ENCODE measurements at regions not wholly inside any gene's neighbourhood (a gene's known extent, or its start where the extent isn't known, plus 50 kb on each side); places are given as distances from the start of the nearest gene placed in this dataset.

DNA sequence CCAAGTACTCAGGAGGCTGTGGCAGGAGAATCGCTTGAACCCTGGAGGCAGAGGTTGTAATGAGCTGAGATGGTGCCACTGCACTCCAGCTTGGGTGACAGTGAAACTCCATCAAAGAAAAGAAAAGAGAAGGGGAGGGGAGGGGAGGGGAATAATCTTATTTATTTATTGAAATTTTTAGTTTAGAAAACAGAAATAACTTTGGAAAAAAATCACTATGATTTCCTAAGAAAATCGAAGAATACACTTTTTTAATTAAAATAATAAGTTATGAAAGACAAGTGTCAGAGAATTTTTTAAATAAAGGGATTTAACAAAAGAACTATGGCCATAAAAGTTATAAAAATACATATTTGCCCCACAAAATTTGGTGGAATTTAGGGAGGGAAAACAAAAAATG, 836.9 kb upstream of the HS3ST1 start:
- no peak for DNase-seq

- no peak for DNase-seq
Observed at GRCh38 chr4:12260453-12260852, 831.8 kb upstream of the HS3ST1 start.

DNA sequence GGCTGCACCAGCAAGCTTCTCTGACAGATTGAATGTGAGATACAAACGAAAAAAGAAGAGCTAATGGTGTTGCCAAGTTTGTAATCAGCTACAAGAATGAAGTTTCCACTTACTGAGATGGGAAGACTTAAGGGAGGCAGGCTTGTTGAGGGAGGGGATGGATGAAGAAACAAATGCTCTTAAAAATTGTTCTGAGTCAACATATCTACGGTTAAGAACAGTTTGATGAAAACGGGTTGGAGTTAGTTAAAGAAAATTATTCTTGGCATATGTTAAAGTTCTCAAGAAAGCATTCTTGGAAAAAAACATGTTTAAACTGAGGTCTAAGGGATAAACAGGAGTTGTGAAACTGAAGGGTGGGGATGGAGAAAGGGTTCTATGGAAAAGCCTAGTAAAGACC, 816.3 kb upstream of the HS3ST1 start:
- DNase-seq: no peak

DNA sequence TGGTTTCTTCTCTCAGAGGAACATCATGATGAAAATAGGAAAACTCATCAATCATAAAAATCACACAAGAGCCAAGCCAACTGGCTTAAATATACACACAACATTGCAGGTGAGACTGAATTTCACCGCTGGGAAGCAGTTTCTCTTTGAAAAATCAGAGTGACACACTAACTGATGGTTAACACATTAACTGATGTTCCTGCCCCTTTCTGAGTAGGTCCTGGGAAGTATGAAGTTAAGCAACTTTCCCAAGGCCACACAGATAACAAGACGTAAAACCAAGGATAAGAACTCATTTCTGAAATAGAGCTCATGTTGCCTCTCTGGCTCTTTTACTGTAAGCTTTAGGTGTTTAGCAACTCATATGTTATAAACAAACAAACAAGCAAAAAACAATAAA, 813.7 kb upstream of the HS3ST1 start:
- no peak for DNase-seq

DNA sequence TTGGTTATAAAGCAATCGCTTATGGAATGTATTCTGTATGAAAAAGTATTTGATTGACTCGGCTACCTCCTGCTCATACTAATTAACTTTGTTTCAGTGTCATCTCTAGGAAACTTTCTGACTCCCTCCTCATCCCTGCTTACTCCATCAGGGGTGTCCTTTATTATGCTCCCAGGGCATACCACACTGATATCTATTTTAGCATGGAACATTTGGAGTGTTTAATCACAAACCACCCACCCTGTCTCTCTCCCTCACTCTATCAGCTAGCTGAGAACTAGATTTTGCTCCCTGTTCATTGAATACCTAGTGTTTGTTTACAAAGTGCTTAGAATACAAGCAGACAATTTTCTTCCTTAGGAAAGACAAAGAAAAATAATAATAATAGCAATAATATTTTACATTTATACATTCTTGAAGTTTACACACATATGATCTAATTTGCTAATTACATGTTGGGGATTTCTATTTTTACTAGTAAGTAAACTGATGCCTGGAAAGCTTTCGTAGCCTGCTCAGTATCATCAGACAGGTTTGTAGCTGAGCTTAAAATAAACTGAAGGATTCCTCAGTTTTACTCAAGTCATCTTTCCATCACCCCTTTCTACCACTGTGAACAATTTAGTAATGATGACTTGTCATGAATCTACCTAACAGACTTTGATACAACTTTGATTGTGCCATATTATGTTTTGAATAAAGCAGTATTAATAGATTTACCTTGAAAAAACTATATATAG, 811.4 kb upstream of the HS3ST1 start:
- no peak for DNase-seq

GRCh38 chr4:12231098-12231497, 802.4 kb upstream of the HS3ST1 start:
- DNase-seq: no peak

- DNase-seq: peak; percentile 55
Observed at GRCh38 chr4:12221031-12221430, 792.3 kb upstream of the HS3ST1 start.

DNA sequence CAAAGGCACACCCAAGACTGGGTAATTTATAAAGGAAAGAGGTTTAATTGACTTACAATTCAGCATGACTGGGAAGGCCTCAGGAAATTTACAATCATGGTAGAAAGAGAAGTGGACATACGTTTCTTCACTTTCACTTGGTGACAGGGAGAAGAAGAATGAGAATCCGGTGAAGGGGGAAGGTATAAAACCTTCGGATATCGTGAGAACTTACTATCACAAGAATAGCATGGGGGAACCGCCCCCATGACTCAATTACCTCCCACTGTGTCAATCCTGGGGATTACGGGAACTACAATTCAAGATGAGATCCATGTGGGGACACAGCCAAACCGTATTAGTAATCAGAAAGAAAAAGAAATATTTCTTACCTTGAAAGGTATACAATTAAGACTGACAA, 782.9 kb upstream of the HS3ST1 start:
- DNase-seq: no peak

DNA sequence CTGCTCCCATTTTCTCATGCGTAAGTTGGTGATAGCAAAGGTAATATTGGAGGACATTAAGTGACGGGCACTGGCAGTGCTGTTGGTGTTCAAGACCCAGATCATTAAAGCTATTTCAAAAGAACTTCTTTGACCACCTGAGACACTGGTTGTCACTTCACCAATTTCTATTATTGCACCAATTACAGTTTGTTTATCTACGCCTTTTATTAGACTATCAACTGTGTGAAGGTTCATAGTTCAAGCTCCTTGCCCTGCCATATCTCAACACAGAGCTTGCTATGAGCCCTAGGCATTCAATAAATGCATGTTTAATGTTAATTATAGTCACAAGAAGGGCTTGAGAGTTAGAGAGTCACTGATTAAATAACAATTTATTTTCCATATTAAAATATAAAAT, 778.7 kb upstream of the HS3ST1 start:
- DNase-seq: no peak

- DNase-seq: no peak
Observed at GRCh38 chr4:12206091-12206490, 777.4 kb upstream of the HS3ST1 start.

- no peak for DNase-seq
Observed at GRCh38 chr4:12203945-12204344, 775.3 kb upstream of the HS3ST1 start.

DNA sequence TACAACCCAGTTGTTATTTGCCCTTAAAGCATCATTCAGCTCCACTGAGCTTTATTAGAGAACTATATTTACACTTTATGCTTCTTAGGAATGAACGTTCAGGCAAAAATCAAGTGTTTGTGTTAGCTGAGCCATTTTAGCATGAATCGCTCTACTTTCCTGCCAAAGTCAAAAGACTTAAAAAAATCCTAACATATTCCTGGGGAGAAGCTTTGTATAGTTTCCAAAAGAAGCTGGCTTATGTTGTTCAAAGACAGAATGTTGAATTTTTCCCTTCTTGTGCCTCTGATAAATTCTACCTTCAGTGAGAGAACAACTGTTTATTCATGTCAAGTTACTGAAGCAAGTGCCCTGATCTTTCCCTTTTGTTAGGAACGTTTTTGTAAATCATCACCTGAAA, 771.5 kb upstream of the HS3ST1 start:
- DNase-seq: no peak

DNA sequence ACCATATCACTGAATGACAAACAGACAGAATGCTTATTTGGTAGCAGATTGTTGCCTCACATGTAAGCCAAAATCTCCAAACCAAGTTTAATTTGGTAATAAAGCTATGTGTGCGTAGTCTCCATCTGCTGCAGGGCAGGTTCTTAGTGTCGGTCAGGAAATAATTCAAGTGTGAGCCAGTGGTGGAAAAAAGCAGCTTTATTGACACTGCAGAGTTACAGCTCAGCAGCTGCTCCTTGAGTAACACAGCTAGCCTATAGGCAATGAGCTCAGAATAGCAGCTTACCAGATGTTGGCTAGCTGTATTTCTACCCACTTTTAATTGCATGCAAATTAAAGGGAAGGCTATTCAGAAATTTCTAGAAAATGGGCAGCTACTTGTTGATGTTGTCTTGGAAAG, 757.8 kb upstream of the HS3ST1 start:
- no peak for DNase-seq

GRCh38 chr4:12178614-12179610, 750.2 kb upstream of the HS3ST1 start:
- DNase-seq: no peak

GRCh38 chr4:12177416-12177815, 748.7 kb upstream of the HS3ST1 start:
- no peak for DNase-seq

GRCh38 chr4:12173496-12173895, 744.8 kb upstream of the HS3ST1 start:
- no peak for DNase-seq

GRCh38 chr4:12172198-12172973, 743.7 kb upstream of the HS3ST1 start:
- no peak for DNase-seq

DNA sequence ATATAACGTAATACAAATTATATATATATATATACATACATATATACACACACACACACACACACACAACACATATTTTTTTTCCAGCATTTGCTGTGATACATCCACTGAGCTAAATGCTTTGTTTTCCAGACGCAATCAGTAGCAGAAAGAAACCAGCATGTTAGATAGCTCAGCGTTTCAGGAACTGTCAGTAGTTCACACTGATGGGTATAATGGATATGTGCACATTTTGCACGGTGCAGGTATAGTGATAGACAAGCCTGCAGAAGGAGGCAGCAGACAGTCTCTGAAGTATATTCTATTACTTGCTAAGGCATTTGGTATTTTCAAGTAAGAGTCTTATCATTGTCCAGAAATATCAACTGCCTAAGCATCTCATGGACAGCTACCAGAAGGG, 741.6 kb upstream of the HS3ST1 start:
- no peak for DNase-seq

DNA sequence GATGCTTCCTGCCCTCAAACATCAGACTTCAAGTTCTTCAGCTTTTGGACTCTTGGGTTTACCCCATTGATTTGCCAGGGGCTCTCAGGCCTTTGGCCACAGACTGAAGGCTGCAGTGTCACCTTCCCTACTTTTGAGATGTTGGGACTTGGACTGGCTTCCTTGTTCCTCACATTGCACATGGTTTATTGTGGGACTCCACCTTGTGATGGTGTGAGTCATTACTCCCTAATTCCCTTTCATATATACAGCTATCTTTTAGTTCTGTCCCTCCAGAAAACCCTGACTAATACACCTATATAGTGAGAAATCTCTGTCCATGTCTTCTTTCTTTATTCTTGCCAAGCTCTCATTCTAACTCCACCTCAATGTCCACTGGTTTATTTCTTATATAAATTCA, 736.9 kb upstream of the HS3ST1 start:
- DNase-seq: peak; percentile 21

GRCh38 chr4:12146339-12146738, 717.6 kb upstream of the HS3ST1 start:
- DNase-seq: no peak

DNA sequence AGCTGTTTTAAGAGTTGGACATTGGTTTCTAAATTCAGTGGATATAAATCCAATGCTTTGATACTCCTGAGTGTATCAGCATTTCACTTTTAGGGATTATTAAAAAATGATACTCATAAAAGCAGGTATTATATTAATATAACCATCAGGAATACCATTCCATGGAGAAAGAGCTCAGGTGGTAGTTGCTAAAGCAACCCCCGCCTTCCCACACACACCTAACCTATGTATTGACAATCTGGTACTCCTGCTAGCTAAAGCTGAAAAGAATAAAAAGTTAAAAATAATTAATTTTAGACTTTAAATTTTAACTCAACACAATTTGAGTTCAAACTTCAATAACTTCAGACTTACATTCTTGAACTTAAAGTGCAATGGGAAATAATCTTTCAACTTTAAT, 717.1 kb upstream of the HS3ST1 start:
- DNase-seq: no peak

DNA sequence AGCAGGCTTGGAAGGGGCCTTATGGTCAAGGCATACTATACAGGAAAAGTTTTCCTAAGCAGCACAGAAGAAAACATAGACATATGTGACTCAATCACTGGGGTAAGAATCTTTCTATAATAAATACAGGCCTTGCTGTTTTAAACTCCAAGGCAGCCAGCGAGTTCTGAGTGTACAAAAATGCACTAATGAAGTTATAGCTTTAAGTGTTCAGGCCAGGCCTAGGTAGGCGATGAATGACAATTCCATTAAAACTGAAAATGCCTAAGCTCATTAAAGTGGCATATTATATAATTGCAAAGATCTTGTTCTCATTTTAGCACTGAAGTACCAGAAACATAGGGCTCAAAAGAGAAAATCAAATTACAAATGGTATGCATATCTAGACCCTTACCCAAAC, 716.4 kb upstream of the HS3ST1 start:
- DNase-seq: no peak

- no peak for DNase-seq
Observed at GRCh38 chr4:12144051-12144450, 715.4 kb upstream of the HS3ST1 start.
